RPMI8226 (cell line): ENCODE measurements at regions not wholly inside any gene's neighbourhood (a gene's known extent, or its start where the extent isn't known, plus 50 kb on each side); places are given as distances from the start of the nearest gene placed in this dataset.
"Not testable (repeated sequence)": the region's sequence is repeated elsewhere in the genome, so short reads cannot be mapped to it uniquely, and the experiment has no call there.

Experiments used
- DNase-seq: peaks from one replicate; pipeline ENCODE4 v3.0.0-alpha.2; 2015

- not testable (repeated sequence) for DNase-seq
Measured at GRCh38 chr5:102154791-102155605, 141.1 kb downstream of the SLCO4C1 start.

GRCh38 chr5:102154291-102154690 lies 141.8 kb downstream of the SLCO4C1 start:
- no peak for DNase-seq

- DNase-seq = peak; percentile 30
Measured at GRCh38 chr5:102153003-102153759, 142.9 kb downstream of the SLCO4C1 start.

- no peak for DNase-seq
Measured at GRCh38 chr5:102139029-102139428, 157.1 kb downstream of the SLCO4C1 start.

GRCh38 chr5:102138243-102138653 lies 157.8 kb downstream of the SLCO4C1 start:
- DNase-seq = no peak

- no peak for DNase-seq
Measured at GRCh38 chr5:102130890-102131289, 165.2 kb downstream of the SLCO4C1 start.

GRCh38 chr5:102130386-102130785 lies 165.7 kb downstream of the SLCO4C1 start:
- DNase-seq = no peak

- no peak for DNase-seq
Measured at GRCh38 chr5:102119252-102119651, 176.8 kb downstream of the SLCO4C1 start.

GRCh38 chr5:102115736-102116135 lies 180.3 kb downstream of the SLCO4C1 start:
- DNase-seq = no peak

- DNase-seq = no peak
Measured at GRCh38 chr5:102114525-102115069, 181.5 kb downstream of the SLCO4C1 start.

GRCh38 chr5:102107865-102108264 lies 188.2 kb downstream of the SLCO4C1 start:
- no peak for DNase-seq

GRCh38 chr5:102106599-102106998 lies 189.5 kb downstream of the SLCO4C1 start:
- DNase-seq = no peak

- DNase-seq = no peak
Measured at GRCh38 chr5:102099766-102100331, 196.2 kb downstream of the SLCO4C1 start.

- DNase-seq = not testable (repeated sequence)
Measured at GRCh38 chr5:102099083-102099482, 197.0 kb downstream of the SLCO4C1 start.

- not testable (repeated sequence) for DNase-seq
Measured at GRCh38 chr5:102098606-102099005, 197.5 kb downstream of the SLCO4C1 start.

GRCh38 chr5:102090770-102091169 lies 205.3 kb downstream of the SLCO4C1 start:
- DNase-seq = peak; percentile 32

- DNase-seq = no peak
Measured at GRCh38 chr5:102089883-102090282, 206.2 kb downstream of the SLCO4C1 start.

- no peak for DNase-seq
Measured at GRCh38 chr5:102087906-102088305, 208.2 kb downstream of the SLCO4C1 start.

- no peak for DNase-seq
Measured at GRCh38 chr5:102080288-102080687, 215.8 kb downstream of the SLCO4C1 start.

- no peak for DNase-seq
Measured at GRCh38 chr5:102077920-102078319, 218.2 kb downstream of the SLCO4C1 start.

GRCh38 chr5:102069974-102070373 lies 226.1 kb downstream of the SLCO4C1 start:
- no peak for DNase-seq

- no peak for DNase-seq
Measured at GRCh38 chr5:102068870-102069269, 227.2 kb downstream of the SLCO4C1 start.

- DNase-seq = no peak
Measured at GRCh38 chr5:102049517-102049916, 246.6 kb downstream of the SLCO4C1 start.
